Activated CD8-positive, alpha-beta memory T cell treated with anti-CD3 and anti-CD28 coated beads for 1 hour (primary cell): ENCODE measurements at regions not wholly inside any gene's neighbourhood (a gene's known extent, or its start where the extent isn't known, plus 50 kb on each side); places are given as distances from the start of the nearest gene placed in this dataset.

Source experiments
- DNase-seq, 2 donors: peaks; one replicate each; pipeline ENCODE4 v3.0.0-alpha.2; 2020; ENCODE audit warnings: low read depth in 1 of 2; ENCODE audit errors: extremely low read depth in 1 of 2

GRCh38 chr13:79090552-79091124 lies 315.4 kb downstream of the RBM26 start:
- no peak for DNase-seq

GRCh38 chr13:79084802-79085424 lies 321.1 kb downstream of the RBM26 start:
- DNase-seq = no peak

GRCh38 chr13:79081942-79082341 lies 324.1 kb downstream of the RBM26 start:
- DNase-seq = no peak

- no peak for DNase-seq
These were observed 326.7 kb downstream of the RBM26 start for GRCh38 chr13:79079351-79079839.

- no peak for DNase-seq
These were observed 330.4 kb downstream of the RBM26 start for GRCh38 chr13:79075703-79076102.

GRCh38 chr13:79070343-79070974 lies 335.6 kb downstream of the RBM26 start:
- DNase-seq = no peak

GRCh38 chr13:79062291-79062690 lies 343.8 kb downstream of the RBM26 start:
- no peak for DNase-seq

- DNase-seq = no peak
These were observed 345.8 kb downstream of the RBM26 start for GRCh38 chr13:79060216-79060615.

GRCh38 chr13:79056706-79057105 lies 349.3 kb downstream of the RBM26 start:
- no peak for DNase-seq

- DNase-seq = no peak
These were observed 354.6 kb downstream of the RBM26 start for GRCh38 chr13:79051472-79051871.

- no peak for DNase-seq
These were observed 361.6 kb downstream of the RBM26 start for GRCh38 chr13:79044415-79044814.

GRCh38 chr13:79043208-79043607 lies 362.8 kb downstream of the RBM26 start:
- no peak for DNase-seq

GRCh38 chr13:79037197-79037596 lies 368.9 kb downstream of the RBM26 start:
- no peak for DNase-seq

- DNase-seq = no peak
These were observed 371.7 kb downstream of the RBM26 start for GRCh38 chr13:79034341-79034740.

GRCh38 chr13:79030513-79030912 lies 371.6 kb upstream of the OBI1 start:
- no peak for DNase-seq

- no peak for DNase-seq
These were observed 359.2 kb upstream of the OBI1 start for GRCh38 chr13:79018166-79018565.

GRCh38 chr13:79011179-79011578 lies 352.2 kb upstream of the OBI1 start:
- no peak for DNase-seq

GRCh38 chr13:79003989-79004898 lies 345.3 kb upstream of the OBI1 start:
- no peak for DNase-seq

- DNase-seq = no peak
These were observed 340.5 kb upstream of the OBI1 start for GRCh38 chr13:78999494-78999893.

- DNase-seq = no peak
These were observed 339.8 kb upstream of the OBI1 start for GRCh38 chr13:78998630-78999315.
